HK-2 (cell line): ENCODE measurements at regions not wholly inside any gene's neighbourhood (a gene's known extent, or its start where the extent isn't known, plus 50 kb on each side); places are given as distances from the start of the nearest gene placed in this dataset.

Experiments
- DNase-seq: peaks from one replicate; pipeline ENCODE4 v3.0.0-alpha.2; 2018; ENCODE audit not compliant: unreplicated experiment

- no peak for DNase-seq
Measured at GRCh38 chr3:187900993-187901755, 155.9 kb upstream of the BCL6 start.

- no peak for DNase-seq
Measured at GRCh38 chr3:187902041-187902471, 156.8 kb upstream of the BCL6 start.

- peak; percentile 17 for DNase-seq
Measured at GRCh38 chr3:187902936-187903335, 157.7 kb upstream of the BCL6 start.

- no peak for DNase-seq
Measured at GRCh38 chr3:187903697-187904096, 158.4 kb upstream of the BCL6 start.

GRCh38 chr3:187906416-187906815 lies 161.1 kb upstream of the BCL6 start:
- no peak for DNase-seq

- no peak for DNase-seq
Measured at GRCh38 chr3:187906920-187907319, 161.7 kb upstream of the BCL6 start.

- no peak for DNase-seq
Measured at GRCh38 chr3:187909866-187910265, 164.6 kb upstream of the BCL6 start.

GRCh38 chr3:187912007-187912406 lies 166.7 kb upstream of the BCL6 start:
- no peak for DNase-seq

GRCh38 chr3:187913617-187914033 lies 168.4 kb upstream of the BCL6 start:
- no peak for DNase-seq

- DNase-seq = no peak
Measured at GRCh38 chr3:187914231-187914630, 169.0 kb upstream of the BCL6 start.

- DNase-seq = no peak
Measured at GRCh38 chr3:187916072-187916471, 170.8 kb upstream of the BCL6 start.

GRCh38 chr3:187918081-187918644 lies 172.9 kb upstream of the BCL6 start:
- DNase-seq = no peak

- no peak for DNase-seq
Measured at GRCh38 chr3:187919048-187919447, 173.8 kb upstream of the BCL6 start.

- DNase-seq = no peak
Measured at GRCh38 chr3:187919544-187919943, 174.3 kb upstream of the BCL6 start.

- DNase-seq = no peak
Measured at GRCh38 chr3:187920030-187920429, 174.8 kb upstream of the BCL6 start.

- DNase-seq = no peak
Measured at GRCh38 chr3:187920913-187921312, 175.6 kb upstream of the BCL6 start.

GRCh38 chr3:187921391-187922074 lies 176.3 kb upstream of the BCL6 start:
- DNase-seq = no peak

GRCh38 chr3:187922704-187923416 lies 177.6 kb upstream of the BCL6 start:
- DNase-seq = no peak

GRCh38 chr3:187924651-187925050 lies 179.4 kb upstream of the BCL6 start:
- no peak for DNase-seq

GRCh38 chr3:187925326-187925725 lies 180.1 kb upstream of the BCL6 start:
- no peak for DNase-seq

GRCh38 chr3:187926620-187927019 lies 181.4 kb upstream of the BCL6 start:
- no peak for DNase-seq

- no peak for DNase-seq
Measured at GRCh38 chr3:187927565-187927964, 182.3 kb upstream of the BCL6 start.
